ENCODE measurements at regions not wholly inside any gene's neighbourhood (a gene's known extent, or its start where the extent isn't known, plus 50 kb on each side); places are given as distances from the start of the nearest gene placed in this dataset.

DNA sequence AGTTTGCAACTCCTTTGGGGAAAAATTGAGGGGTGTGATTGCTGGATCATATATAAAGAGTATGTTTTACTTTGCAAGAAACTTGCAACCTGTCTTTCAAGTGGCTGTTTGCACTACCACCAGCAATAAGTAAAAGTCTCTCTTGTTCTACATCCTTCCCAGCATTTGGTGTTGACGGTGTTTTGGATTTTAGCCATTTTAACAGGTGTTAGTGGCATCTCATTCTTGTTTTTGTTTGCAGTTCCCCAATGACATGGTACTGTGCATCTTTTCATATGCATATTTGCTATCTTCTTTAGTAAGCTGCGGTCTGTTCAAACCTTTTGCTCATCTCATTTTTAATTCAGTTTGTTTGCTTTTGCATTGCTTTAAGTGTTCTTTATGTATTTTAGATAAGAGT is 535.5 kb downstream of the LRRIQ3 start:
- DNase-seq (ENCODE audit: low read depth), result no peak
- TF ChIP-seq, protein P1, sequence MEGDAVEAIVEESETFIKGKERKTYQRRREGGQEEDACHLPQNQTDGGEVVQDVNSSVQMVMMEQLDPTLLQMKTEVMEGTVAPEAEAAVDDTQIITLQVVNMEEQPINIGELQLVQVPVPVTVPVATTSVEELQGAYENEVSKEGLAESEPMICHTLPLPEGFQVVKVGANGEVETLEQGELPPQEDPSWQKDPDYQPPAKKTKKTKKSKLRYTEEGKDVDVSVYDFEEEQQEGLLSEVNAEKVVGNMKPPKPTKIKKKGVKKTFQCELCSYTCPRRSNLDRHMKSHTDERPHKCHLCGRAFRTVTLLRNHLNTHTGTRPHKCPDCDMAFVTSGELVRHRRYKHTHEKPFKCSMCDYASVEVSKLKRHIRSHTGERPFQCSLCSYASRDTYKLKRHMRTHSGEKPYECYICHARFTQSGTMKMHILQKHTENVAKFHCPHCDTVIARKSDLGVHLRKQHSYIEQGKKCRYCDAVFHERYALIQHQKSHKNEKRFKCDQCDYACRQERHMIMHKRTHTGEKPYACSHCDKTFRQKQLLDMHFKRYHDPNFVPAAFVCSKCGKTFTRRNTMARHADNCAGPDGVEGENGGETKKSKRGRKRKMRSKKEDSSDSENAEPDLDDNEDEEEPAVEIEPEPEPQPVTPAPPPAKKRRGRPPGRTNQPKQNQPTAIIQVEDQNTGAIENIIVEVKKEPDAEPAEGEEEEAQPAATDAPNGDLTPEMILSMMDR (IDR thresholded peaks at IDR 0.05; ENCODE audit: control insufficient read depth, extremely low read depth, insufficient read depth), result no peak
- no peak overlapping the region for H3K4me3 ChIP-seq (ENCODE audit: low read depth, low read length)

DNA sequence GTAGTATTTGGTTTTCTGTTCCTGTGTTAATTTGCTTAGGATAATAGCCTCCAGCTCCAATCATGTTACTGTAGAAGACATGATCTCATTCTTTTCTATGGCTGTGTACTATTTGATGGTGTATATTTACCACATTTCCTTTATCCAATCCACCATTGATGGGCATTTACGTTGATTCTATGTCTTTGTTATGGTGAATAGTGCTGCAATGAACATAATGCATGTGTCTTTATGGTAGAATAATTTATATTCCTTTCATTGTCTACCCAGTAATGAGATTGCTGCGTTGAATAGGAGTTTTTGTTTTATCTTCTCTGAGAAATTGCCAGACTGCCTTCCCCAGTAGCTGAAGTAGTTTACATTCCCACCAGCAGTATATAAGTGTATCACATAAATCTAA is 538.8 kb downstream of the LRRIQ3 start:
- TF ChIP-seq, protein P1 (IDR thresholded peaks at IDR 0.05; ENCODE audit: control insufficient read depth, extremely low read depth, insufficient read depth), result no peak
- DNase-seq (ENCODE audit: low read depth), result no peak
- H3K4me3 ChIP-seq (ENCODE audit: low read depth, low read length), result no peak overlapping the region

DNA sequence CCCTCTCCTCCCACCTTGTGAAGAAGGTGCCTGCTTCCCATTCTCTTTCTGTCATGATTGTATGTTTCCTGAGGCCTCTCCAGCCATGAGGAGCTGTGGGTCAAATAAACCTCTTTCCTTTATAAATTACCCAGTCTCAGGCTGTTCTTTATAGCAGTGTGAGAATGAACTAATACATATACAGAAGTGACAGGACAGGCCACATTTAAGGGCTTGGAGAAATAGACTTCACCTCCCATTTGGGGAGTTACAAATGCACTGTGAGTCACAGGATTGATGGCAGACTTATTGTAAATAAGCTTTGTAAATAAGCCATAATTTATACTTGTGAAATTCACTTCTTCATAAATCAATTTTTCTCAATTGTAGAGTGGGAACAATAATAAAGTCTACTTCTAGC is 543.3 kb downstream of the LRRIQ3 start:
- TF ChIP-seq, protein P1 (IDR thresholded peaks at IDR 0.05; ENCODE audit: control insufficient read depth, extremely low read depth, insufficient read depth), result no peak

DNA sequence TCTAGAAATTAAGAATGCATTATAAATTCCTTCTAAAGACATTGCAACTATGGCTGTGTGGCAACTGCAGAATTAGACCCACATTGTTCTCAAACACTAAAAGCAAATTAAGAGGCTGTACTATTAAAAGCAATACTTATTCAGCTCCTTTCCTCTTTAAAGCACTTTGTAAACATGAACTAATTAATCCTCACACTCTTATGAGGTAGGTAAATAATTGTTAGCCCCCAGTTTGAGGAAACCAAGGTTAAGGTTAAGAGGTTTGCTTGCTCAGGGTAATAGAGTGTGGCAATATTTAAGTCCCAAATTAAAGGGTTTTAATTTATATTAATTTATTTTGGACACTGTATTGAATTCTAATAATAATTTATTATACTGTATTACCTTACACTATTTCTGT is 553.8 kb downstream of the LRRIQ3 start:
- H3K4me3 ChIP-seq (ENCODE audit: low read depth, low read length), result no peak overlapping the region
- DNase-seq (ENCODE audit: low read depth), result no peak
- TF ChIP-seq, protein P1 (IDR thresholded peaks at IDR 0.05; ENCODE audit: control insufficient read depth, extremely low read depth, insufficient read depth), result no peak

More for the DNA sequence above, 543.3 kb downstream of the LRRIQ3 start:
- DNase-seq (ENCODE audit: low read depth), result no peak
- no peak overlapping the region for H3K4me3 ChIP-seq (ENCODE audit: low read depth, low read length)

DNA sequence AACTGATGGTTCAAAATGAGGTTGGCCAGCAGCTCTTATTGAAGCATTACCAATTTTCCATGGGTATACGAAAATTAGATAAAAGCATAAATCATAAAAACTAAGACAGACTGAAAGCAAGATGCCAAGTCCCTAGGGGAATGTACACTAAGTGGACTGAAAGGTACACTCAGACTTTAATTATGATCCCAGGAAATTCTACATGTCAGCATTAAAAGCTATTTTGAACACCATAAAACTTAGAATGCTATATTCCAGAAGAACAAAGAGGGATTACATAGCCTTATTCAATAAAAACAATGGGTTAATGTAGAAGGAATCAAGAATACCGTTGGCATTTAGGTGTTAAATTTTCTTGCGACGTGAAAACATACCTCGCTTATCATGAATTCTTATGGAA is 558.5 kb downstream of the LRRIQ3 start:
- no peak for DNase-seq (ENCODE audit: low read depth)
- no peak overlapping the region for H3K4me3 ChIP-seq (ENCODE audit: low read depth, low read length)
- TF ChIP-seq, protein P1 (IDR thresholded peaks at IDR 0.05; ENCODE audit: control insufficient read depth, extremely low read depth, insufficient read depth), result no peak

DNA sequence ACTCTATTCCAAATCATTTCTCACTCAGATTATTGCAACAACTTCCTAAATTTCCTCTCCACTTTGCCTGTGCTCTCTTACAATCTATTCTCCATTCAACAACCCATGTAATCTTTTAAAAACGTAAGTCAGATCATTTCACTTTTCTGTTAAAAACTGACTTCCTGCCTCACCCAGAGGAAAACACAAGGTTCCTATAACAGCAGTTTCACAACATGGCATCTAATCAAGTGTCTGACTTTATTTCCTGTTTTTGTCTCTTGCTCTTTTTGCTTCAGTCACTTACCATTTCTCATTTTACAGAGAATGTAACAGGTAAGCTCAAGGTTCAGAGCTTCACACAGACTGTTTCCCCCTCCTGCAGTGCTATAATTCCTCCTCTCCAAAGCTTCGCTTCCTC is 560.7 kb downstream of the LRRIQ3 start:
- DNase-seq (ENCODE audit: low read depth), result no peak
- H3K4me3 ChIP-seq (ENCODE audit: low read depth, low read length), result no peak overlapping the region
- TF ChIP-seq, protein P1 (IDR thresholded peaks at IDR 0.05; ENCODE audit: control insufficient read depth, extremely low read depth, insufficient read depth), result no peak

DNA sequence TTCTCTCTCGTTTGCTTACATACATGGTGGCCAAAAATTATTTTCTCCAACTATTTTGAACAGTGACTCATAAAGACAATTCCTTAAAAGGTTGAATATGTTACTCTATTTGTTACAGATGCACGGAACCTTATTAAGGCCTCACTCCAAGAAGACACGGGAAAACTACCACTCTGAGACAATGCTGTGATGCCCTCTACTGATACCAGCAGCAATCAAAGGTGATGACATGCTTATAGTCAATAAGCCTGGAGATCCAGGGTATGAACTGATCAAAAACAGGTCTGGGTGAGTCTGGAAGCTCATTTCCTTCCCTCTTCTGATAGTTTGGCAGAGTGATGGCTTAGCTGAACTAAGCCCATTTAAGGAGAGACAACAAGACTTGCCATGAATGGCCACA is 563.0 kb downstream of the LRRIQ3 start:
- TF ChIP-seq, protein P1 (IDR thresholded peaks at IDR 0.05; ENCODE audit: control insufficient read depth, extremely low read depth, insufficient read depth), result peak; percentile 44
- no peak overlapping the region for H3K4me3 ChIP-seq (ENCODE audit: low read depth, low read length)
- DNase-seq (ENCODE audit: low read depth), result no peak

All from LNCaP clone FGC (cell line).